LNCAP (cell line): ENCODE measurements at regions not wholly inside any gene's neighbourhood (a gene's known extent, or its start where the extent isn't known, plus 50 kb on each side); places are given as distances from the start of the nearest gene placed in this dataset.

Experiments
- CTCF ChIP-seq: fragments of 450-650 bp; IDR thresholded peaks from 2 replicates; pipeline ENCODE4 v1.5.1; 2017; ENCODE audit warnings: mild to moderate bottlenecking

- TF ChIP-seq CTCF: no peak
Observed at GRCh38 chr1:11377954-11378353, 101.0 kb upstream of the DISP3 start.

- TF ChIP-seq CTCF: no peak
Observed at GRCh38 chr1:11379851-11380250, 99.1 kb upstream of the DISP3 start.

GRCh38 chr1:11380500-11380899, 98.5 kb upstream of the DISP3 start:
- no peak for TF ChIP-seq CTCF

- no peak for TF ChIP-seq CTCF
Observed at GRCh38 chr1:11383553-11384169, 95.3 kb upstream of the DISP3 start.

- no peak for TF ChIP-seq CTCF
Observed at GRCh38 chr1:11384170-11384554, 94.8 kb upstream of the DISP3 start.

- TF ChIP-seq CTCF: no peak
Observed at GRCh38 chr1:11387829-11388228, 91.1 kb upstream of the DISP3 start.

GRCh38 chr1:11388617-11389016, 90.3 kb upstream of the DISP3 start:
- no peak for TF ChIP-seq CTCF

GRCh38 chr1:11391327-11391726, 87.6 kb upstream of the DISP3 start:
- no peak for TF ChIP-seq CTCF
